Suprapubic skin (tissue), 4 donors: ENCODE measurements at regions not wholly inside any gene's neighbourhood (a gene's known extent, or its start where the extent isn't known, plus 50 kb on each side); places are given as distances from the start of the nearest gene placed in this dataset.
"Not testable (repeated sequence)": the region's sequence is repeated elsewhere in the genome, so short reads cannot be mapped to it uniquely, and the experiment has no call there.

Experiments
- DNase-seq, 2 donors: peaks; one replicate each; pipeline ENCODE4 v3.0.0-alpha.2; 2019; ENCODE audit warnings: low spot score in 2 of 2
- H3K27ac ChIP-seq: fragments of 200-600 bp; sonication (generic); one replicate; pipeline ENCODE4 v1.5.1; 2019
- H3K27me3 ChIP-seq: fragments of 200-600 bp; sonication (generic); one replicate; pipeline ENCODE4 v1.5.1; 2019
- H3K36me3 ChIP-seq: fragments of 200-600 bp; sonication (generic); one replicate; pipeline ENCODE4 v1.5.1; 2019
- H3K4me1 ChIP-seq: fragments of 200-600 bp; sonication (generic); one replicate; pipeline ENCODE4 v1.5.1; 2019
- H3K4me3 ChIP-seq: fragments of 200-600 bp; sonication (generic); one replicate; pipeline ENCODE4 v1.5.1; 2019; ENCODE audit warnings: mild to moderate bottlenecking
- H3K9me3 ChIP-seq: fragments of 200-600 bp; sonication (generic); one replicate; pipeline ENCODE4 v1.5.1; 2019
- CTCF ChIP-seq, 2 donors: fragments of 200-600 bp in 1 of 2; fragments of 450-650 bp in 1 of 2; sonication (generic) in 1 of 2; IDR thresholded peaks; one replicate each; pipeline ENCODE4 v1.5.1; 2016 to 2019; ENCODE audit warnings: antibody characterized with exemption in 2 of 2, mild to moderate bottlenecking in 1 of 2, moderate library complexity in 1 of 2
- EP300 ChIP-seq: sonication (generic); formaldehyde crosslinking; IDR thresholded peaks from one replicate; pipeline ENCODE4 v1.6.1; 2017; ENCODE audit warnings: antibody characterized with exemption
- POLR2A ChIP-seq, 2 donors: fragments of 450-650 bp; IDR thresholded peaks; one replicate each; pipeline ENCODE4 v1.6.1; 2017; ENCODE audit warnings: antibody characterized with exemption in 2 of 2, mild to moderate bottlenecking in 2 of 2, moderate library complexity in 2 of 2
- POLR2AphosphoS5 ChIP-seq, 3 donors: sonication (generic); formaldehyde crosslinking; IDR thresholded peaks; one replicate each; pipeline ENCODE4 v1.6.1; 2017; ENCODE audit warnings: antibody characterized with exemption in 3 of 3
- WGBS: methylation state at CpG from one replicate; pipeline ENCODE4 v1.1.5; 2018; 5-methylcytosine and 5-hydroxymethylcytosine counted together

GRCh38 chr2:124978597-124978996 lies 953.5 kb downstream of the CNTNAP5 start:
- no peak for TF ChIP-seq EP300
- no peak for TF ChIP-seq POLR2AphosphoS5 (IDR thresholded peaks at IDR 0.05)
- TF ChIP-seq CTCF (IDR thresholded peaks at IDR 0.05) = no peak

GRCh38 chr2:124983595-124983994 lies 958.5 kb downstream of the CNTNAP5 start:
- Histone ChIP-seq H3K4me3 (no peak overlapping the region), H3K27ac (no peak overlapping the region), H3K9me3 (peaks cover 4% of the 10 kb centered on the region), H3K36me3 (no peaks in the 10 kb centered on the region), H3K27me3 (no peaks in the 10 kb centered on the region), H3K4me1 (no peaks in the 10 kb centered on the region)
- no peak for TF ChIP-seq CTCF (IDR thresholded peaks at IDR 0.05)
- TF ChIP-seq POLR2A (IDR thresholded peaks at IDR 0.05) = no peak
- no peak for TF ChIP-seq EP300
- TF ChIP-seq POLR2AphosphoS5 (IDR thresholded peaks at IDR 0.05) = no peak
- DNase-seq = no peak

More at GRCh38 chr2:124978597-124978996, 953.5 kb downstream of the CNTNAP5 start:
- no peak for DNase-seq
- H3K4me3 ChIP-seq = no peak overlapping the region
- peaks cover 5% of the 10 kb centered on the region for H3K9me3 ChIP-seq
- H3K36me3 ChIP-seq = no peaks in the 10 kb centered on the region
- H3K27me3 ChIP-seq = no peaks in the 10 kb centered on the region
- no peak overlapping the region for H3K27ac ChIP-seq
- H3K4me1 ChIP-seq = no peaks in the 10 kb centered on the region
- WGBS = 80% methylated on average over 3 of the region's 3 CpGs

- Histone ChIP-seq H3K4me1 (no peaks in the 10 kb centered on the region), H3K4me3 (no peak overlapping the region), H3K27ac (no peak overlapping the region), H3K36me3 (no peaks in the 10 kb centered on the region), H3K9me3 (no peaks in the 10 kb centered on the region), H3K27me3 (no peaks in the 10 kb centered on the region)
- TF ChIP-seq EP300 = no peak
- no peak for TF ChIP-seq POLR2AphosphoS5 (IDR thresholded peaks at IDR 0.05)
- no peak for TF ChIP-seq POLR2A (IDR thresholded peaks at IDR 0.05)
- no peak for TF ChIP-seq CTCF (IDR thresholded peaks at IDR 0.05)
- DNase-seq = no peak
- 60% methylated on average over 2 of the region's 2 CpGs for WGBS
These were observed 960.2 kb downstream of the CNTNAP5 start for GRCh38 chr2:124985270-124985669.

GRCh38 chr2:124986136-124986535 lies 961.0 kb downstream of the CNTNAP5 start:
- no peak for DNase-seq
- 60% methylated on average over 4 of the region's 4 CpGs for WGBS
- Histone ChIP-seq H3K4me3 (no peak overlapping the region), H3K27me3 (no peaks in the 10 kb centered on the region), H3K4me1 (no peaks in the 10 kb centered on the region), H3K36me3 (no peaks in the 10 kb centered on the region), H3K9me3 (no peaks in the 10 kb centered on the region), H3K27ac (no peak overlapping the region)
- no peak for TF ChIP-seq POLR2A (IDR thresholded peaks at IDR 0.05)
- TF ChIP-seq POLR2AphosphoS5 (IDR thresholded peaks at IDR 0.05) = no peak
- no peak for TF ChIP-seq CTCF (IDR thresholded peaks at IDR 0.05)
- no peak for TF ChIP-seq EP300

- not testable (repeated sequence) for H3K27me3 ChIP-seq, DNase-seq, H3K36me3 ChIP-seq, H3K9me3 ChIP-seq, H3K27ac ChIP-seq, H3K4me3 ChIP-seq, H3K4me1 ChIP-seq
- 90% methylated on average over 10 of the region's 11 CpGs for WGBS
These were observed 961.8 kb downstream of the CNTNAP5 start for GRCh38 chr2:124986870-124987269.

GRCh38 chr2:124987436-124987835 lies 962.3 kb downstream of the CNTNAP5 start:
- H3K9me3 ChIP-seq, H3K36me3 ChIP-seq, H3K4me1 ChIP-seq, H3K27ac ChIP-seq, DNase-seq, H3K27me3 ChIP-seq, H3K4me3 ChIP-seq: not testable (repeated sequence)
- WGBS = no CpG with 5 or more reads among the region's 28 CpGs
